Astrocyte (in vitro differentiated cells and primary cell): ENCODE measurements at regions not wholly inside any gene's neighbourhood (a gene's known extent, or its start where the extent isn't known, plus 50 kb on each side); places are given as distances from the start of the nearest gene placed in this dataset.

ENCODE experiments used
- DNase-seq: peaks from one replicate; pipeline ENCODE4 v3.0.0-alpha.2; 2010; ENCODE audit warnings: low read depth
- FAIRE-seq: peaks from 2 replicates; lab custom pipeline; 2011; peaks lifted over from hg19 to GRCh38; lab: Jason Lieb, UNC
- H2AFZ ChIP-seq: 2 replicates; pipeline ENCODE4 v1.6.0; 2012; ENCODE audit warnings: low read depth, low read length, inconsistent platforms
- H3K27ac ChIP-seq: 2 replicates; pipeline ENCODE4 v1.5.1; 2011; ENCODE audit warnings: low read depth, low read length, inconsistent platforms
- H3K27me3 ChIP-seq: 2 replicates; pipeline ENCODE4 v1.6.0; 2011; ENCODE audit warnings: low read length, inconsistent platforms; ENCODE audit not compliant: insufficient read depth
- H3K36me3 ChIP-seq: 2 replicates; pipeline ENCODE4 v1.5.1; 2011; ENCODE audit warnings: low read length, inconsistent platforms; ENCODE audit not compliant: insufficient read depth
- H3K4me1 ChIP-seq: 2 replicates; pipeline ENCODE4 v1.5.1; 2011; ENCODE audit warnings: low read length, inconsistent platforms; ENCODE audit not compliant: insufficient read depth
- H3K4me2 ChIP-seq: 2 replicates; pipeline ENCODE4 v1.6.0; 2012; ENCODE audit warnings: low read length, inconsistent platforms
- H3K4me3 ChIP-seq: 2 replicates; pipeline ENCODE4 v1.5.1; 2011; ENCODE audit warnings: low read depth, mild to moderate bottlenecking, low read length, inconsistent platforms; ENCODE audit not compliant: insufficient read depth
- H3K79me2 ChIP-seq: 2 replicates; pipeline ENCODE4 v1.6.0; 2012; ENCODE audit warnings: mild to moderate bottlenecking, low read length, inconsistent platforms; ENCODE audit not compliant: insufficient read depth
- H3K9ac ChIP-seq: 2 replicates; pipeline ENCODE4 v1.6.0; 2012; ENCODE audit warnings: mild to moderate bottlenecking, low read length, inconsistent platforms
- H3K9me3 ChIP-seq: 2 replicates; pipeline ENCODE4 v1.5.1; 2012; ENCODE audit warnings: low read depth, mild to moderate bottlenecking, low read length, inconsistent platforms; ENCODE audit not compliant: insufficient read depth
- H4K20me1 ChIP-seq: 2 replicates; pipeline ENCODE4 v1.6.0; 2012; ENCODE audit warnings: low read length, inconsistent platforms; ENCODE audit not compliant: insufficient read depth
- H3K27ac Mint-ChIP-seq: one replicate; pipeline ENCODE4 v1.8.0; 2021; ENCODE audit warnings: mild to moderate bottlenecking, mixed read lengths; ENCODE audit not compliant: unreplicated experiment
- H3K27me3 Mint-ChIP-seq: one replicate; pipeline ENCODE4 v1.8.0; 2021; ENCODE audit warnings: low read depth, mixed read lengths; ENCODE audit not compliant: unreplicated experiment
- H3K36me3 Mint-ChIP-seq: one replicate; pipeline ENCODE4 v1.8.0; 2021; ENCODE audit warnings: low read depth, mixed read lengths; ENCODE audit not compliant: unreplicated experiment
- H3K4me1 Mint-ChIP-seq: one replicate; pipeline ENCODE4 v1.8.0; 2021; ENCODE audit warnings: low read depth, mixed read lengths; ENCODE audit not compliant: unreplicated experiment
- H3K4me3 Mint-ChIP-seq: one replicate; pipeline ENCODE4 v1.8.0; 2021; ENCODE audit warnings: mild to moderate bottlenecking, moderate library complexity, mixed read lengths; ENCODE audit not compliant: unreplicated experiment
- H3K9me3 Mint-ChIP-seq: one replicate; pipeline ENCODE4 v1.8.0; 2021; ENCODE audit warnings: mild to moderate bottlenecking, mixed read lengths; ENCODE audit not compliant: unreplicated experiment
- CTCF ChIP-seq: IDR thresholded peaks from 2 replicates; pipeline ENCODE4 v1.5.1; 2011; ENCODE audit warnings: low read depth, mild to moderate bottlenecking, inconsistent platforms, low read length, moderate library complexity; ENCODE audit not compliant: insufficient read depth
- EZH2 ChIP-seq: IDR thresholded peaks from 2 replicates; pipeline ENCODE4 v1.6.1; 2012; ENCODE audit warnings: mild to moderate bottlenecking, low read length, inconsistent platforms; ENCODE audit not compliant: insufficient read depth

- no peak overlapping the region for H3K4me3 Mint-ChIP-seq
- peaks cover 6% of the 10 kb centered on the region for H3K36me3 Mint-ChIP-seq
These were observed 50.8 kb downstream of the RBM27 start for GRCh38 chr5:146254223-146254622.

DNA sequence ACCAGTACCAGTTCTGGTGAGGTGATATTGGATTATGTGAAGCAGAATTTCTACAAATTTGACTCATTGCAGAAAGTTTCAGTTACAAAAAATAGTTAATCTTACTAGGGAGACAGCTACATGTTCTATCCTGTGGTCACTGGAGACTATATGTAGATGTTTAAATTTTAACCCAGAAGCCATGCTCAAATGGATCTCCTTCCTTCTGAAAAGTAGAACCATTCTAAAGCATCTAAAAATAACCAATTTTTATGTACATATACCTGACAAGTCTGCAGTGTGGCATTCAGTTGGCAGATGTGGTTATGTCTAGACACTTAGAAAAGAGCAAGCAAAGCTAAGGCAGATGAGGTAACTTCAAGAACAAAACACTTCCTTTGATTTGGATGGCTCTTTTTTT, 65.5 kb upstream of the POU4F3 start:
- no peak overlapping the region for H3K4me2 ChIP-seq
- no peak overlapping the region for H2AFZ ChIP-seq
- H3K4me1 ChIP-seq: no peaks in the 10 kb centered on the region
- H3K27me3 ChIP-seq: no peaks in the 10 kb centered on the region
- no peaks in the 10 kb centered on the region for H3K27me3 Mint-ChIP-seq
- H3K9me3 Mint-ChIP-seq: no peaks in the 10 kb centered on the region
- no peak overlapping the region for H3K4me3 ChIP-seq
- peaks cover 8% of the 10 kb centered on the region for H3K36me3 Mint-ChIP-seq
- no peak overlapping the region for H3K4me3 Mint-ChIP-seq
- no peak for FAIRE-seq
- H3K9me3 ChIP-seq: no peaks in the 10 kb centered on the region
- H3K36me3 ChIP-seq: peaks cover 36% of the 10 kb centered on the region
- no peaks in the 10 kb centered on the region for H4K20me1 ChIP-seq
- no peak overlapping the region for H3K27ac ChIP-seq
- TF ChIP-seq CTCF: no peak
- no peak for TF ChIP-seq EZH2
- H3K27ac Mint-ChIP-seq: no peak overlapping the region
- no peak overlapping the region for H3K9ac ChIP-seq
- peaks cover 1% of the 10 kb centered on the region for H3K4me1 Mint-ChIP-seq
- no peak for DNase-seq
- no peaks in the 10 kb centered on the region for H3K79me2 ChIP-seq

More at GRCh38 chr5:146254223-146254622, 50.8 kb downstream of the RBM27 start:
- H3K36me3 ChIP-seq: peaks cover 18% of the 10 kb centered on the region
- no peaks in the 10 kb centered on the region for H3K9me3 Mint-ChIP-seq
- H2AFZ ChIP-seq: no peak overlapping the region
- H3K9me3 ChIP-seq: no peaks in the 10 kb centered on the region
- H3K27ac Mint-ChIP-seq: no peak overlapping the region
- DNase-seq (no peak), FAIRE-seq (no peak)
- TF ChIP-seq CTCF (no peak), EZH2 (no peak)
- no peaks in the 10 kb centered on the region for H3K27me3 Mint-ChIP-seq
- H3K4me3 ChIP-seq: no peak overlapping the region
- H3K27ac ChIP-seq: no peak overlapping the region
- H3K27me3 ChIP-seq: no peaks in the 10 kb centered on the region
- no peaks in the 10 kb centered on the region for H3K4me1 ChIP-seq
- H3K79me2 ChIP-seq: peaks cover 10% of the 10 kb centered on the region
- H3K9ac ChIP-seq: no peak overlapping the region
- H4K20me1 ChIP-seq: peaks cover 3% of the 10 kb centered on the region
- no peak overlapping the region for H3K4me2 ChIP-seq
- H3K4me1 Mint-ChIP-seq: no peaks in the 10 kb centered on the region

- H4K20me1 ChIP-seq: no peaks in the 10 kb centered on the region
- no peaks in the 10 kb centered on the region for H3K27me3 ChIP-seq
- peak overlapping the region; percentile 79 for H3K4me2 ChIP-seq
- no peaks in the 10 kb centered on the region for H3K9me3 ChIP-seq
- DNase-seq (peak; percentile 97), FAIRE-seq (no peak)
- TF ChIP-seq EZH2 (no peak), CTCF (no peak)
- no peaks in the 10 kb centered on the region for H3K9me3 Mint-ChIP-seq
- H2AFZ ChIP-seq: no peak overlapping the region
- peak overlapping the region; percentile 97 for H3K27ac Mint-ChIP-seq
- H3K9ac ChIP-seq: peak overlapping the region; percentile 66
- H3K79me2 ChIP-seq: no peaks in the 10 kb centered on the region
- no peaks in the 10 kb centered on the region for H3K27me3 Mint-ChIP-seq
- H3K4me1 Mint-ChIP-seq: peaks cover 34% of the 10 kb centered on the region
- peaks cover 2% of the 10 kb centered on the region for H3K36me3 Mint-ChIP-seq
- H3K4me1 ChIP-seq: peaks cover 13% of the 10 kb centered on the region
- H3K27ac ChIP-seq: peak overlapping the region; percentile 82
- H3K4me3 ChIP-seq: peak overlapping the region; percentile 17
- peaks cover 13% of the 10 kb centered on the region for H3K36me3 ChIP-seq
- H3K4me3 Mint-ChIP-seq: peak overlapping the region; percentile 60
These were observed 55.3 kb upstream of the POU4F3 start for GRCh38 chr5:146283344-146283761.
